DMS114 treated with DMSO at 0.1 percent for 48 hours (cell line): ENCODE measurements at regions not wholly inside any gene's neighbourhood (a gene's known extent, or its start where the extent isn't known, plus 50 kb on each side); places are given as distances from the start of the nearest gene placed in this dataset.

Source experiments
- DNase-seq: peaks from one replicate; lab custom pipeline; 2025; ENCODE audit not compliant: unreplicated experiment; lab: John Stamatoyannopoulos, UW

GRCh38 chr12:20278276-20278675 lies 90.1 kb upstream of the PDE3A start:
- DNase-seq: no peak

GRCh38 chr12:20280515-20280914 lies 87.8 kb upstream of the PDE3A start:
- no peak for DNase-seq

- no peak for DNase-seq
Observed at GRCh38 chr12:20282401-20282800, 85.9 kb upstream of the PDE3A start.

GRCh38 chr12:20283482-20283881 lies 84.9 kb upstream of the PDE3A start:
- DNase-seq: no peak

GRCh38 chr12:20289520-20289919 lies 78.8 kb upstream of the PDE3A start:
- no peak for DNase-seq

GRCh38 chr12:20300457-20300856 lies 67.9 kb upstream of the PDE3A start:
- DNase-seq: no peak

GRCh38 chr12:20305470-20305869 lies 62.9 kb upstream of the PDE3A start:
- no peak for DNase-seq

GRCh38 chr12:20309504-20310148 lies 58.7 kb upstream of the PDE3A start:
- no peak for DNase-seq

GRCh38 chr12:20314328-20314727 lies 54.0 kb upstream of the PDE3A start:
- no peak for DNase-seq

GRCh38 chr12:20317554-20317953 lies 50.8 kb upstream of the PDE3A start:
- no peak for DNase-seq
